Occipital lobe (tissue), 1 donor: ENCODE measurements at regions not wholly inside any gene's neighbourhood (a gene's known extent, or its start where the extent isn't known, plus 50 kb on each side); places are given as distances from the start of the nearest gene placed in this dataset.
"Not testable (repeated sequence)": the region's sequence is repeated elsewhere in the genome, so short reads cannot be mapped to it uniquely, and the experiment has no call there.

ENCODE experiments used
- DNase-seq: peaks from one replicate; lab custom pipeline; 2025; lab: John Stamatoyannopoulos, UW

GRCh38 chr7:149568218-149568617 is 70.6 kb upstream of the ZNF746 start:
- no peak for DNase-seq

DNA sequence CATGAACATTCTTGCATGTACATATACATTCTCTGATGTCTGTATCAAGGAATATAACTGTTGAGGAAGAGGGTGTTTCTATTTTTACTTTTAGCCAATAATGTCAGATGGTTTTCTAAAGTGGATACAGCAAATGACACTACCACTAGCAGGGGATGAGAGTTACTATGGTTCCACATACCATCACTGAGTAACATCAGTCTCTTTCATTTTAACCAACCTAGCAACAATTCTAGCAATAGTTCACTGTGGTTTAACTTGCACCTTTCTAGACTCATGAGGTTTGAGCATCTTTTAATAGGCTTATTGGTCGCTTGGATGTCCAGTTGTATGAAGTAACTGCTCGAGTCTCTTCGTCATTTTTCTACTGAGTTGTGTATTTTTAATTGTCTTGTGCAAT is 68.5 kb upstream of the ZNF746 start:
- no peak for DNase-seq

- DNase-seq, result no peak
These were observed 67.4 kb upstream of the ZNF746 start for GRCh38 chr7:149565096-149565382.

DNA sequence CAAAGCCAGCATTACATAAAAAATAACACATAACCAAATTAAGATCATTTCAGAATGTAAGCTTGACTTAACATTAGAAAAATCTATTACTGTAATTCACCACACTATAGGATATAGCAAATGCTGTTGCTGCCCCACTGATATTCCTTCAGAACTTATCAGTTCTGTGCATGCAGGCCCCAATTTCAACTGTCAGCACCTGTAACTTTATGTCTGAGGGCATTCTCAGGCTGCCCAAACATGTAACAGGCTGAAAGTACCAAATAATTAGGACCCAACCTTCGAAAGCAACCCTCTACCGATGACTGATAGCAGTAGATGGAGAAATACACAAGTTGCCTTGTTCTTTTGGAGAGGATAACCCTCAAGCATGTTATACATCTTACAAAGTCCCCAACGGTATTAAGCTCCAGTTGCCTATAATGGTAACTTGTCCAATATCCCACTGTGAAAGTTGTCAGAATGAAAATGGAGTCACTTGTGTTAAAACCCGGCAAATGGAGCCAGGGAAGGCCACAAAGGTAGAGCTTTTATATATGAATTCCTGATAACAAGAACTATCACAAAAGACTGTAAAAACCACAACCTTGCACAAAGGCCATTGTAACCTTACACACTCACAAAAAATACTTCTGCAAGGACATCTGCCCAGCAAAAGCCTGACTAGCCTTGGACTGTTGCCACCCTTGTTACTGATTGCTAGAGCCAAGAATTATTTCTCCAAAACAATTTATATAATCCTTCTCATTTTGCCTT is 66.9 kb upstream of the ZNF746 start:
- no peak for DNase-seq

GRCh38 chr7:149562602-149563001 is 65.0 kb upstream of the ZNF746 start:
- DNase-seq, result no peak

- DNase-seq, result no peak
These were observed 63.5 kb upstream of the ZNF746 start for GRCh38 chr7:149561072-149561471.

DNA sequence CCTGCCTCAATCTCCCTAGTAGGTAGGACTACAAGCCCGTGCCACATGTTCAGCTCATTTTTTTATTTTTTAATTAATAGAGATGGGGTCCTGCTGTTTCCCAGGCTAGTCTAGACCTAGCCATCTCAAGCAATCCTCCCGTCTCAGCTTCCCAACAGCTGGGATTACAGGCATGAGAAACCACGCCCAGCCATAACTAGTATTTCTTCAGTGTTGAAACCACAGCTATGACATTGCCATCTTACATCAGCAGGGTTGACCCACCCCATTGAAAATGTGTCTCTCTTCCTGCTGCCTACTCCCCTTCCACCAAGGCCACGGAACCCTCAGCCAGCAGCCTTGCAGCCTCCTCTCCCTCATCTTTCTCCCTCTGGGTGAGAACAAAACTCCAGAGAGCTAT is 62.1 kb upstream of the ZNF746 start:
- DNase-seq, result no peak

DNA sequence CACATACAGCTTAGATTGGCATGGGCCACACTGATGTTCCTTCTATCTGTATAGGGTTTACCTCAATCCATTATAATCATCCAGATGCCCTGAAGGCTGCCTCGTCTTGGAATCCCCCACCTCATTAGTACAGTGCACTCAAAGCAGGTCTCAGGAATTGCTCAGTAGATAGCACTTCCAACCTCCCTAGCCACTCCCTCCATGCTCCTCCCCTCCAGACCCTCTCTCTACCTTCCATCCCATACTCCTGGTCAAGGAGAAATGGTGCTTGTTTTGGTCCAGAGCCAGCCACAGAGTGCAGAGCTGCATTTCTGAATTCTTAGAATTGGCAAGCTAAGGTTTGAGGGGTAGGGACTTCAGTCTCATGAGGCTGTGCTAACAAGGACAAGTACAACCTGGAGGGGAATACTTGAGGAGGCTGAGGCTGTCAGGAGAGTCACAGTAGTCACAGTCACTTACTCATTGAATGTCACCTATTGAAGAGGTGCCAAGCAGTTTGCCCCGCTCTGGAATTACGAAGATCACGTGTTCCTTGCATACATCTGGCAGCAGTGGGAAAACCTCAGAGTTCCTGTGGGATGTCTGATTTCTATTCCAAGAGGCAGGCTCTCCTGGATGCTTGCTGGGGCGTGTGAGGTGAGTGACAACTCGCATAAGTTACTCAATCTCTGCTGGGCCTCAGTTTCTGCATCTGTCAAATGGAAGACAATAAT is 60.7 kb upstream of the ZNF746 start:
- DNase-seq, result no peak

GRCh38 chr7:149556525-149556924 is 58.9 kb upstream of the ZNF746 start:
- not testable (repeated sequence) for DNase-seq

DNA sequence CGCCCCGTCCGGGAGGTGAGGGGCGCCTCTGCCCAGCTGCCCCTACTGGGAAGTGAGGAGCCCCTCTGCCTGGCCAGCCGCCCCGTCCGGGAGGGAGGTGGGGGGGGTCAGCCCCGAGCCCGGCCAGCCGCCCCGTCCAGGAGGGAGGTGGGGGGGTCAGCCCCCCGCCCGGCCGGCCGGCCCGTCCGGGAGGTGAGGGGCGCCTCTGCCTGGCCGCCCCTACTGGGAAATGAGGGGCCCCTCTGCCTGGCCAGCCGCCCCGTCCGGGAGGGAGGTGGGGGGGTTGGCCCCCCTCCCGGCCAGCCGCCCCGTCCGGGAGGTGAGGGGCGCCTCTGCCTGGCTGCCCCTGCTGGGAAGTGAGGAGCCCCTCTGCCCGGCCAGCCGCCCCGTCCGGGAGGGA is 57.2 kb upstream of the ZNF746 start:
- not testable (repeated sequence) for DNase-seq

GRCh38 chr7:149553991-149554390 is 56.4 kb upstream of the ZNF746 start:
- DNase-seq, result not testable (repeated sequence)

DNA sequence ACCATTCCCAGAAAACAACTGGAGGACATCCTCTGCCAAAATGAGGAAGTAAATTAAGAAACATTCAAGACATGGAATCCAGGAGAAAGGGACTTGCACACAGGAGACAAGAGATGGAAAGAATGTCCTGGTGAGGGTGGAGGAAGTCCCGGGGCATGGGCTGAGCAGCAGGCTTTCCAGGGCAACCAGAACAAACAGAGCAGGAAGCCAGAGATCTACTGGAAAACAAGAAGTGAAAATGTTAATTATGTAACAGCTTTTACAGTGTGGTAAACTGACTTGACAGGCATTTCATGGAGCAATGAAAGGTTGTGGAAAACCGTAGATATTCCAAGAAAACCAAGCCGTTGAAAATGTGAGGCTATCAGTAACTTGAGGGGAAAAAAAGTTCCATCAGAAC is 55.2 kb upstream of the ZNF746 start:
- no peak for DNase-seq
